ENCODE measurements at regions not wholly inside any gene's neighbourhood (a gene's known extent, or its start where the extent isn't known, plus 50 kb on each side); places are given as distances from the start of the nearest gene placed in this dataset.
"Not testable (repeated sequence)": the region's sequence is repeated elsewhere in the genome, so short reads cannot be mapped to it uniquely, and the experiment has no call there.

- DNase-seq: not testable (repeated sequence)
Measured at GRCh38 chr15:24324096-24324495, 351.5 kb upstream of the NPAP1 start.

- DNase-seq: peak; percentile 61
Measured at GRCh38 chr15:24326513-24326912, 349.1 kb upstream of the NPAP1 start.

GRCh38 chr15:24331964-24332363 is 343.6 kb upstream of the NPAP1 start:
- DNase-seq: not testable (repeated sequence)

- DNase-seq: not testable (repeated sequence)
Measured at GRCh38 chr15:24341876-24342275, 333.7 kb upstream of the NPAP1 start.

GRCh38 chr15:24352777-24353176 is 322.8 kb upstream of the NPAP1 start:
- not testable (repeated sequence) for DNase-seq

- DNase-seq: not testable (repeated sequence)
Measured at GRCh38 chr15:24381103-24381502, 294.5 kb upstream of the NPAP1 start.

DNA sequence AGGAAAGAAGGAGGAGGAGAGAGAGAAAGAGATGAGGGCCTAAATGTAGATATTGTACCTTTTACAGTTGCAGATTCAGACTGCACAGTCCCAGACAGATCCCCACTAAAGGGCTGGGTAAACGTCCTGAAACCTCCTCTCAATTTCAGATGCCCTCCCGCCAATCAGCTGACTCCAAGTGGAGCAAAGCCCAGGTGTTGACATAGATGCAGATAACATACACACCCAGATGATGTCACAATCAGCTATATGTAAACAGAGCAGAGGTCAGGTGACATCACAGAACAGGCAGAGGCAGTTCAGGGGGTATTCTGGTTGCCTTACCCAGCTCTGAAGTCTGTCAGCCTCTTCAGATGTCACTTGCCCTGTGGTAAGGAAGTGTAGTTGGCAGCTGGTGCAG is 290.3 kb upstream of the NPAP1 start:
- DNase-seq: not testable (repeated sequence)

GRCh38 chr15:24394303-24394702 is 281.3 kb upstream of the NPAP1 start:
- no peak for DNase-seq

- DNase-seq: not testable (repeated sequence)
Measured at GRCh38 chr15:24412649-24413048, 262.9 kb upstream of the NPAP1 start.

DNA sequence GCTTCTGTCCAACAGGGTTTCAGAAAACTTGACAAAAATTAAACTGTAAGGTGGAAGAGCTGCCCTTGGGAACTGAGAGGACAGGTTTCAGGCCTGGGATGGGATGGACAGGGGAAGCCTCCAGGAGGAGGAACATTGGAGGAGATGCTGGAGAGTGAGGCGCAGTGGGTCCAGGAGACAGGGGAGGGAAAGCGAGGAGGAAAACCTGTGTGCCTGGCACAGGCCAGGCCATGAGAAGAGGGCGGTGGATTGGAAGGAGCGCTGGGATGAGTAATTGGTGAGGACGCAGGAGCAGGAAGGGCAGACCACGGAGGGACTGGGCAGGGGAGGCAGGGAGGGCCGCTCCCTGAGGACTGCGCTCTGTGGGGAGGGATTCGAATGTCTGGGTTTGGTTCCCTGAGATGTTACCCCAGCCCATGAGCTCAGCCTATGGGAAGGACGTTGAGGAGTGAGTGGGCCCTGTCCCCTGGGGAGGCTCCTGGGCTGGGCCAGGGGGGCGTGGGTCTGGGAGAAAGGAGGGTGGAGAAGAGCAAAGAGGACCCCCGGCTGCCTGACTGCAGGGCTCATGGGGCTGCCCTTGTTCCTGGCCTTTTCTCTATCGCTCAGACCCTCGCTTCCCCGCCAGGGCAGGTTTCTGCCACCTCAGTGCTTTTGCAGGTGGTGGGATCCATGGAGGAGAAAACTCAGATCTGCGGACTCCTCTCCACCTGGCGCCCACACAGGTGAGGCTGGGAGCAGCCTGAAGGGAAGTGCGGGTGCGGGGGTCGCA is 249.1 kb upstream of the NPAP1 start:
- not testable (repeated sequence) for DNase-seq

GRCh38 chr15:24427055-24427400 is 248.5 kb upstream of the NPAP1 start:
- DNase-seq: not testable (repeated sequence)

- DNase-seq: not testable (repeated sequence)
Measured at GRCh38 chr15:24435075-24435820, 240.3 kb upstream of the NPAP1 start.

DNA sequence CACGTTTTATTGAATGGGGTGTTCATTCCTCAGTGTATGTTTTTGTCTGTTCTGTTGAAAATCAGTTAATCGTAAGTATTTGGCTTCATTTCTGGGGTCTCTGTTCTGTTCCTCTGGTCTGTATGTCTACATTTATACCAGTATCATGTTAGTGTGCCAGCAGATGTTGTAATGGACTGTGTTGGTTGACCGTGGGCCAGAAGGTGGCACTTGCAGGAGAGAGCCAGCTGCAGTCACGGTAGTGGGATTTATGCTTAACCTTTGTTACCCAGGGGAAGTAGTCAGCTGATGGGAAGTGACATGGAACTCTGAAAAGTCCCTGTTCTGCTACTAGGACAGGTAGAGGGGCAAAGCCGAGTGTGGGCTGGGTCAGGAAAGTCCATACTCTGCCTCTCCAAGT is 238.3 kb upstream of the NPAP1 start:
- DNase-seq: not testable (repeated sequence)

DNA sequence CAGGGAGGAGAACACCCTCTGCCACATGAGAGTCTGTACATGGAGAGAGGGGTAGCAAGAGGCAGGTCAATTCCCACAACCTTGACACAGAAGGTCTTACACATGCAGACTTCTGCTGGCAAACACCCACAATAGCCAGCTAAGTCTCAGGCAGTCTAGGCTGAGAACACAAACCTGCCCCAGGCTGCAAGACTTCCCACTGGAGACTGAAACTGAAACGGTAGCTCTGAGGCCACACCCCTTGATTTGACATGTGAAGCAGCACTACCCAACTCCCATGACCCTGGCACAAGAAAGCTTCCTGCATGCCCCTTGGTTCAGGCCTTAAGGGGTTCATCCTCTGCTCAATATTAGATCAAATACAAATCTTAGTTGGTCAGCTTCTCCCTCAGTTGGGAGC is 237.8 kb upstream of the NPAP1 start:
- not testable (repeated sequence) for DNase-seq

DNA sequence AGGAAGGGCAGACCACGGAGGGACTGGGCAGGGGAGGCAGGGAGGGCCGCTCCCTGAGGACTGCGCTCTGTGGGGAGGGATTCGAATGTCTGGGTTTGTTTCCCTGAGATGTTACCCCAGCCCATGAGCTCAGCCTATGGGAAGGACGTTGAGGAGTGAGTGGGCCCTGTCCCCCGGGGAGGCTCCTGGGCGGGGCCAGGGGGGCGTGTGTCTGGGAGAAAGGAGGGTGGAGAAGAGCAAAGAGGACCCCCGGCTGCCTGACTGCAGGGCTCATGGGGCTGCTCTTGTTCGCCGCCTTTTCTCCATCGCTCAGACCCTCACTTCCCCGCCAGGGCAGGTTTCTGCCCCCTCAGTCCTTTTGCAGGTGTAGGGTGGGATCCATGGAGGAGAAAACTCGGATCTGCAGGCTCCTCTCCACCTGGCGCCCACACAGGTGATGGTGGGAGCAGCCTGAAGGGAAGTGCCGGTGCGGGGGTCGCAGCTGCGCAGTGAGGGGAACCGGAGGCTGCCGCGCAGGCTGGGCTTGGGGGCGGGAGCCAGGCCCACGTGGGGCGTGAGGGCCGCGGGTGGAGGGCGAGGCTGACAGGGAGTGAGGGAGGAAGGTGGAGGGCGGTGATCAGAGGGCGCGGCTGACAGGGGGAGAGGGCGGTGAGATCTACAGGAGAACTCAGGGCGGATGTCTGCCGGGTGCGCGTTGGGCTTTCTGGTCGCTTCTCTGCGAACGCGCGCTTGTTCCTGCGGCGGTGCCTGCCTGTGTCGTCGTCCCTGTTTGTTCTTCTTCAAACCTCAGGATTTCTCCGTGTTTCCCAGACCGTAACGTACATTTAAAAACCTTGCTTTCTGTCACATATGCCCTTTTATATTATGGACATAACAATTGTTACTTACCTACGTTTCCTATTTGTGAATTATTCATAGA is 198.2 kb upstream of the NPAP1 start:
- DNase-seq: not testable (repeated sequence)

DNA sequence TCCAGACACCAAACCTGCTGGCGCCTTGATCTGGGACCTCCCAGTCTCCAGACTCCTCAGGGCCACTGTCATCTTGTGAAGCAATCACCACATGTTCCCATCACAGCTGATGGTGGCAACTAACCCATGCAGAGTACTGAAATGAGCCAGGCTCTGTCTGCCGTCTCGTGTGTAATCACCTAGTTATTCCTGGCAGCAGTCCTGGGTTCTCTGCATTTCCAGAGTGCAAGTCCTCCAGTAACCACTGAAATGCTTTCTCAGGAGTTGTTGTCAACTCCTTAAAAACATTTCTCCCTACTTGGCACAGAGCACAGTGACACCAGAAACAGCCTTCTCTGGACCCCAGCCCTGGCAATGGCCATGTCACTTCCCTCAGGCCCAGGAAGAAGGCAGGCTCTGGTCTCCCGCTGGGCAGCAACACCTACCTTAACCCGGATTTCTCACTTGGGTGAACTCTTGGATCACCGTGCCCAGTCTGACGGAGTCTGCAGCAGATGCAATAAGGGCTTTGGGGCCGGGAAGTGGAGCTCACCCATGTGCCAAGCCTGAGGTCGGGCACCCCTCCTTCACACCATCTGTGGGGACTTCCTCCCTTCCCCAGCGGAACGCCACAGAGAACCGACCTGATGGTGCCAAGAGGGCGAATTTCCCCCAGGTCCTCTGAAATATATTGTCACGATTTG is 189.5 kb upstream of the NPAP1 start:
- DNase-seq: not testable (repeated sequence)

DNA sequence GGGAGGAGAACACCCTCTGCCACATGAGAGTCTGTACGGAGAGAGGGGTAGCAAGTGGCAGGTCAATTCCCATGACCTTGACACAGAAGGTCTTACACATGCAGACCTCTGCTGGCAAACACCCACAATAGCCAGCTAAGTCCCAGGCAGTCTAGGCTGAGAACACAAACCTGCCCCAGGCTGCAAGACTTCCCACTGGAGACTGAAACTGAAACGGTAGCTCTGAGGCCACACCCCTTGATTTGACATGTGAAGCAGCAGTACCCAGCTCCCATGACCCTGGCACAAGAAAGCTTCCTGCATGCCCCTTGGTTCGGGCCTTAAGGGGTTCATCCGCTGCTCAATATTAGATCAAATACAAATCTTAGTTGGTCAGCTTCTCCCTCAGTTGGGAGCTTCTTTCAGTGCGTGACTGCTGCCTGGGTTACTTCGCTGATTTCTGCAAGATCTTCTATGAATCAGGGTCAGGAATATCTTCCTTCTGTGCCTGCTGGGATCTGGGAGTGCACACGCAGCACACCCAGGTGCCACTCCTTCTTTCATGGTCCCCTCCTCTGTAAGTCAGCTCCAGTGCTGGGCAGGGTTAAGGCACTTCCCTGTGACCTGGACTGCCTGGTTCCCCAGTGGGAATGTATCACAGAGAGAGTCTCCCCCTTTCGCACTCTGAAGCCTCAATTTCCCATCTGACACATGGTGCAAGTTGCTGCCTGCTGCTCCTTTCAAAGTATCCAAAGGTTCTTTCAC is 187.2 kb upstream of the NPAP1 start:
- not testable (repeated sequence) for DNase-seq

DNA sequence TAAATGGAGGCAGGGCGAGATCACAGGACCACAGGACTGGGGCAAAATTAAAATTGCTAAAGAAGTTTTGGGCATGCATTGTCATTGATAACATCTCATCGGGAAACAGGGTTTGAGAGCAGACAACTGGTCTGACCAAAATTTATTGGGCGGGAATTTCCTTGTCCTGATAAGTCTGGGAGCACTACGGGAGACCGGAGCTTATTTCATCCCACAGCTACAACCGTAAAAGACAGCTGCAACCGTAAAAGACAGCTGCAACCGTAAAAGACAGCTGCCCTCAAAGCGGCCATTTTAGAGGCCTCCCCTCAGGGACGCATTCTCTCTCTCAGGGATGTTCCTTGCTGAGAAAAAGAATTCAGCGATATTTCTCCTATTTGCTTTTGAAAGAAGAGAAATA is 170.4 kb upstream of the NPAP1 start:
- not testable (repeated sequence) for DNase-seq

DNA sequence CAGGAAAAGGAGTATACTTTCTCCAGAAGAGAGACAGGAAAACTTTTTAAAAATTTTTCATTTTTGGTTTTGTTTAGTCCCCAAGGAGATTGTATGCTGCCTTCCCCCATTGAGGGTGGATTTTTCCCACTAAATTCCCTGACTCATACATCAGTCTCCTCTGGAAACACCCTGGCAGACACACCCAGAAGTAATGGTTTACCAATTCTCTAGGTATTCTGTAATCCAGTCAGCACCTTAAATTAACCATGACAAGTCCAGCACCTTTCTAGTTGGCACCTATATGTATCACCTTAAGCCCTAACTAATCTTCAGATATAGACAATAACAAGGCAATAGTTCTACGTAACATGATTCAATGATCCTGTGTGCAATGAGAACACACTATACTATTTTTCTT is 165.9 kb upstream of the NPAP1 start:
- DNase-seq: not testable (repeated sequence)

GRCh38 chr15:24511598-24511997 is 164.0 kb upstream of the NPAP1 start:
- not testable (repeated sequence) for DNase-seq

DNA sequence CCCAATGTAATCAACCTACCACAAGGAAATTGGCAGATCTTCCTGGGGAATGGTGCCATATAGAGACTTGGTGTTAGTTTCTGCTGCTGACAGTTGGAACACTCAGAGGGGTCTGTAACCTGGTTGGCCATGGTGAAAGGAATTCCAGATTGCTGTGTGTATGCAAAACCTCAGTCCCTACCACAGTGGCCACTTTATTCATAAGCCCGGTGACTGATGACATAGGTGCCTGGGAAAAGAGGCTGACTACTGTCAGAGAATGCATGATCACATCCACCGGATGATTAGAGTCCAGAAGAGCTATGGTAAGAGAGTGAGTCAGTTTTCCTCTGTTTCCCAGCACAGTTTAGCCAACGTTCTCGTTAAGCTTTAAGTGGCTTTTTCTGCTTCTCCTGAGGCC is 156.8 kb upstream of the NPAP1 start:
- not testable (repeated sequence) for DNase-seq

DNA sequence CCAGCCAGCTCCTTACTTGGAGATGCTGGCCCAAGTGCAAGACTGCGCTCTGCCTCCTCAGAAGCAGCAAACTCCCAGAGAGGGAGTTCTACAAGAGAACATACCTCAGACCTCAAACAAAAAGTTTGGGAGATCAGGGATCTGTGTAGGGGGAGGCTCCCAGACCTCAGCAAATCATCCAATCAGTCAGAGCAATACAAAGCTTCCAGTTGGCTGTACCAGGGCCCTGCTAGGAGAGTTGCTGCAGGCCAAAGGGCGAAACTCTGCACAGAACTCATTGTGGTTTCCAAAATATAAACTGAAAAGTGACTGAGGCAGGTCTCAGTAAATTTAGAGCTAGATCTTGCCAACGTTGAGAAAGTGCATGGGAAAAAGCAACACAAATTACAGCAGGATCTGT is 144.3 kb upstream of the NPAP1 start:
- DNase-seq: not testable (repeated sequence)
